ENCODE measurements at regions not wholly inside any gene's neighbourhood (a gene's known extent, or its start where the extent isn't known, plus 50 kb on each side); places are given as distances from the start of the nearest gene placed in this dataset.

GRCh38 chr6:170019818-170020583 is 268.6 kb downstream of the ERMARD start:
- H3K27ac ChIP-seq, result no peak overlapping the region
- H2AFZ ChIP-seq, result no peak overlapping the region
- no peaks in the 10 kb centered on the region for H3K4me1 ChIP-seq (ENCODE audit: insufficient read depth)
- in situ Hi-C loops (cut with MboI), result no loop called here
- H3F3A ChIP-seq (ENCODE audit: insufficient read depth), result no peaks in the 10 kb centered on the region
- H4K20me1 ChIP-seq (ENCODE audit: insufficient read depth), result no peaks in the 10 kb centered on the region
- H3K9me3 ChIP-seq (ENCODE audit: low read depth), result no peaks in the 10 kb centered on the region
- no peaks in the 10 kb centered on the region for H3K79me2 ChIP-seq (ENCODE audit: insufficient read depth)
- no peak overlapping the region for H3K4me2 ChIP-seq (ENCODE audit: unreplicated experiment)
- H3K9ac ChIP-seq, result no peak overlapping the region
- peaks cover 16% of the 10 kb centered on the region for H3K27me3 ChIP-seq (replicated peaks; ENCODE audit: insufficient read depth)
- TF ChIP-seq EZH2 (IDR thresholded peaks at IDR 0.05; ENCODE audit: insufficient read depth, poor library complexity, severe bottlenecking) (no peak), EZH2phosphoT487 (IDR thresholded peaks at IDR 0.05; ENCODE audit: insufficient read depth, low read depth) (no peak)
- no peaks in the 10 kb centered on the region for H3K9me2 ChIP-seq (ENCODE audit: insufficient read depth)
- H3K36me3 ChIP-seq (ENCODE audit: low read depth), result no peaks in the 10 kb centered on the region
- no peak for DNase-seq
- no peak overlapping the region for H3K4me3 ChIP-seq
- 70 to 76% methylated on average over 20 of the region's 20 CpGs for WGBS, 2 experiments (ENCODE audit: low coverage in 1 of 2, low lambda C conversion rate in 2 of 2, missing lambda C conversion rate in 2 of 2)

GRCh38 chr6:170018936-170019817 is 267.8 kb downstream of the ERMARD start:
- 9 to 10% methylated on average over 19 of the region's 19 CpGs for WGBS, 2 experiments (ENCODE audit: low coverage in 1 of 2, low lambda C conversion rate in 2 of 2, missing lambda C conversion rate in 2 of 2)
- no peaks in the 10 kb centered on the region for H3K9me2 ChIP-seq (ENCODE audit: insufficient read depth)
- H3K9me3 ChIP-seq (ENCODE audit: low read depth), result no peaks in the 10 kb centered on the region
- in situ Hi-C loops (cut with MboI), result no loop called here
- TF ChIP-seq EZH2phosphoT487 (IDR thresholded peaks at IDR 0.05; ENCODE audit: insufficient read depth, low read depth) (no peak), EZH2 (IDR thresholded peaks at IDR 0.05; ENCODE audit: insufficient read depth, poor library complexity, severe bottlenecking) (no peak)
- H3K4me2 ChIP-seq (ENCODE audit: unreplicated experiment), result no peak overlapping the region
- H3F3A ChIP-seq (ENCODE audit: insufficient read depth), result no peaks in the 10 kb centered on the region
- H2AFZ ChIP-seq, result no peak overlapping the region
- H3K27me3 ChIP-seq (replicated peaks; ENCODE audit: insufficient read depth), result peaks cover 23% of the 10 kb centered on the region
- no peaks in the 10 kb centered on the region for H3K36me3 ChIP-seq (ENCODE audit: low read depth)
- no peaks in the 10 kb centered on the region for H3K79me2 ChIP-seq (ENCODE audit: insufficient read depth)
- no peaks in the 10 kb centered on the region for H4K20me1 ChIP-seq (ENCODE audit: insufficient read depth)
- no peak overlapping the region for H3K9ac ChIP-seq
- peak; percentile 40 for DNase-seq
- no peak overlapping the region for H3K4me3 ChIP-seq
- no peaks in the 10 kb centered on the region for H3K4me1 ChIP-seq (ENCODE audit: insufficient read depth)
- H3K27ac ChIP-seq, result no peak overlapping the region

GRCh38 chr6:170018422-170018935 is 267.1 kb downstream of the ERMARD start:
- no peak overlapping the region for H3K4me2 ChIP-seq (ENCODE audit: unreplicated experiment)

GRCh38 chr6:170017603-170018320 is 266.3 kb downstream of the ERMARD start:
- in situ Hi-C loops (cut with MboI), result no loop called here
- Histone ChIP-seq H3F3A (ENCODE audit: insufficient read depth) (no peaks in the 10 kb centered on the region), H3K27me3 (replicated peaks; ENCODE audit: insufficient read depth) (peaks cover 23% of the 10 kb centered on the region), H2AFZ (no peak overlapping the region), H3K79me2 (ENCODE audit: insufficient read depth) (no peaks in the 10 kb centered on the region), H3K9me2 (ENCODE audit: insufficient read depth) (no peaks in the 10 kb centered on the region), H3K4me2 (ENCODE audit: unreplicated experiment) (no peak overlapping the region), H3K9ac (no peak overlapping the region), H3K36me3 (ENCODE audit: low read depth) (no peaks in the 10 kb centered on the region), H3K4me1 (ENCODE audit: insufficient read depth) (no peaks in the 10 kb centered on the region), H3K27ac (no peak overlapping the region), H3K9me3 (ENCODE audit: low read depth) (no peaks in the 10 kb centered on the region), H3K4me3 (no peak overlapping the region), H4K20me1 (ENCODE audit: insufficient read depth) (no peaks in the 10 kb centered on the region)
- DNase-seq, result no peak
- TF ChIP-seq EZH2 (IDR thresholded peaks at IDR 0.05; ENCODE audit: insufficient read depth, poor library complexity, severe bottlenecking) (no peak), EZH2phosphoT487 (IDR thresholded peaks at IDR 0.05; ENCODE audit: insufficient read depth, low read depth) (no peak)
- 61 to 69% methylated on average over 11 of the region's 11 CpGs for WGBS, 2 experiments (ENCODE audit: low coverage in 1 of 2, low lambda C conversion rate in 2 of 2, missing lambda C conversion rate in 2 of 2)

More at GRCh38 chr6:170018422-170018935, 267.1 kb downstream of the ERMARD start:
- DNase-seq, result no peak
- Histone ChIP-seq H2AFZ (no peak overlapping the region), H3K27me3 (replicated peaks; ENCODE audit: insufficient read depth) (peaks cover 23% of the 10 kb centered on the region), H3K79me2 (ENCODE audit: insufficient read depth) (no peaks in the 10 kb centered on the region), H3K4me1 (ENCODE audit: insufficient read depth) (no peaks in the 10 kb centered on the region), H4K20me1 (ENCODE audit: insufficient read depth) (no peaks in the 10 kb centered on the region), H3K27ac (no peak overlapping the region), H3K9me2 (ENCODE audit: insufficient read depth) (no peaks in the 10 kb centered on the region), H3K4me3 (no peak overlapping the region), H3K36me3 (ENCODE audit: low read depth) (no peaks in the 10 kb centered on the region), H3K9ac (no peak overlapping the region), H3F3A (ENCODE audit: insufficient read depth) (no peaks in the 10 kb centered on the region), H3K9me3 (ENCODE audit: low read depth) (no peaks in the 10 kb centered on the region)
- WGBS, 2 experiments (ENCODE audit: low coverage in 1 of 2, low lambda C conversion rate in 2 of 2, missing lambda C conversion rate in 2 of 2), result 86 to 87% methylated on average over 12 of the region's 12 CpGs
- TF ChIP-seq EZH2 (IDR thresholded peaks at IDR 0.05; ENCODE audit: insufficient read depth, poor library complexity, severe bottlenecking), result no peak
- no peak for TF ChIP-seq EZH2phosphoT487 (IDR thresholded peaks at IDR 0.05; ENCODE audit: insufficient read depth, low read depth)
- in situ Hi-C loops (cut with MboI), result no loop called here
